Osteocyte (in vitro differentiated cells): ENCODE measurements at regions not wholly inside any gene's neighbourhood (a gene's known extent, or its start where the extent isn't known, plus 50 kb on each side); places are given as distances from the start of the nearest gene placed in this dataset.

Source experiments
- DNase-seq: peaks from one replicate; pipeline ENCODE4 v3.0.0; 2021; ENCODE audit warnings: mixed read lengths; ENCODE audit not compliant: unreplicated experiment; ENCODE audit errors: extremely low spot score
- H3K27ac Mint-ChIP-seq: one replicate; pipeline ENCODE4 v1.8.0; 2021; ENCODE audit warnings: mild to moderate bottlenecking, mixed read lengths; ENCODE audit not compliant: unreplicated experiment
- H3K27me3 Mint-ChIP-seq: one replicate; pipeline ENCODE4 v1.8.0; 2021; ENCODE audit warnings: mixed read lengths; ENCODE audit not compliant: unreplicated experiment
- H3K36me3 Mint-ChIP-seq: one replicate; pipeline ENCODE4 v1.8.0; 2021; ENCODE audit warnings: mixed read lengths; ENCODE audit not compliant: unreplicated experiment
- H3K4me1 Mint-ChIP-seq: one replicate; pipeline ENCODE4 v1.8.0; 2021; ENCODE audit warnings: mixed read lengths; ENCODE audit not compliant: unreplicated experiment
- H3K4me3 Mint-ChIP-seq: one replicate; pipeline ENCODE4 v1.8.0; 2021; ENCODE audit warnings: mild to moderate bottlenecking, moderate library complexity, mixed read lengths; ENCODE audit not compliant: unreplicated experiment
- H3K9me3 Mint-ChIP-seq: one replicate; pipeline ENCODE4 v1.8.0; 2021; ENCODE audit warnings: mixed read lengths; ENCODE audit not compliant: unreplicated experiment
- CTCF ChIP-seq: fragments of 200-600 bp; sonication (generic); IDR thresholded peaks from 2 replicates; pipeline ENCODE4 v1.5.0; 2021; ENCODE audit warnings: antibody characterized with exemption, mild to moderate bottlenecking, moderate library complexity

GRCh38 chr13:106122234-106122633 lies 413.2 kb downstream of the EFNB2 start:
- no peaks in the 10 kb centered on the region for H3K9me3 Mint-ChIP-seq

GRCh38 chr13:106121173-106121754 lies 414.2 kb downstream of the EFNB2 start:
- TF ChIP-seq CTCF, result no peak
- no peak for DNase-seq
- no peak overlapping the region for H3K4me3 Mint-ChIP-seq
- H3K27me3 Mint-ChIP-seq, result no peaks in the 10 kb centered on the region
- H3K27ac Mint-ChIP-seq, result no peak overlapping the region
- H3K9me3 Mint-ChIP-seq, result no peaks in the 10 kb centered on the region
- peaks cover 20% of the 10 kb centered on the region for H3K4me1 Mint-ChIP-seq
- no peaks in the 10 kb centered on the region for H3K36me3 Mint-ChIP-seq

More at GRCh38 chr13:106122234-106122633, 413.2 kb downstream of the EFNB2 start:
- no peak for TF ChIP-seq CTCF
- no peak overlapping the region for H3K27ac Mint-ChIP-seq
- peaks cover 14% of the 10 kb centered on the region for H3K4me1 Mint-ChIP-seq
- no peak for DNase-seq
- H3K36me3 Mint-ChIP-seq, result no peaks in the 10 kb centered on the region
- H3K27me3 Mint-ChIP-seq, result no peaks in the 10 kb centered on the region
- H3K4me3 Mint-ChIP-seq, result no peak overlapping the region

GRCh38 chr13:106118996-106119395 lies 416.5 kb downstream of the EFNB2 start:
- peaks cover 27% of the 10 kb centered on the region for H3K4me1 Mint-ChIP-seq
- H3K4me3 Mint-ChIP-seq, result no peak overlapping the region
- H3K36me3 Mint-ChIP-seq, result no peaks in the 10 kb centered on the region
- no peaks in the 10 kb centered on the region for H3K9me3 Mint-ChIP-seq
- DNase-seq, result no peak
- H3K27me3 Mint-ChIP-seq, result no peaks in the 10 kb centered on the region
- no peak for TF ChIP-seq CTCF
- H3K27ac Mint-ChIP-seq, result no peak overlapping the region

- no peak for DNase-seq
- Mint-ChIP-seq H3K27ac (no peak overlapping the region), H3K4me1 (peaks cover 29% of the 10 kb centered on the region), H3K4me3 (no peak overlapping the region), H3K27me3 (no peaks in the 10 kb centered on the region), H3K9me3 (no peaks in the 10 kb centered on the region), H3K36me3 (no peaks in the 10 kb centered on the region)
- TF ChIP-seq CTCF, result no peak
These were observed 417.4 kb downstream of the EFNB2 start for GRCh38 chr13:106118050-106118449.

- H3K27me3 Mint-ChIP-seq, result no peaks in the 10 kb centered on the region
- no peak overlapping the region for H3K4me3 Mint-ChIP-seq
- TF ChIP-seq CTCF, result no peak
- no peaks in the 10 kb centered on the region for H3K36me3 Mint-ChIP-seq
- H3K27ac Mint-ChIP-seq, result no peak overlapping the region
- DNase-seq, result no peak
- H3K4me1 Mint-ChIP-seq, result peaks cover 29% of the 10 kb centered on the region
- H3K9me3 Mint-ChIP-seq, result no peaks in the 10 kb centered on the region
These were observed 417.8 kb downstream of the EFNB2 start for GRCh38 chr13:106117640-106118039.
